Thyroid gland (tissue), 4 donors: ENCODE measurements at regions not wholly inside any gene's neighbourhood (a gene's known extent, or its start where the extent isn't known, plus 50 kb on each side); places are given as distances from the start of the nearest gene placed in this dataset.

Experiments used
- POLR2A ChIP-seq, 2 donors: fragments of 450-650 bp; IDR thresholded peaks; one replicate each; pipeline ENCODE4 v1.6.1; 2017; ENCODE audit warnings: antibody characterized with exemption in 2 of 2, mild to moderate bottlenecking in 2 of 2, moderate library complexity in 1 of 2
- TF ChIP-seq, protein P1 (sequence below), 6 experiments: fragments of 200-600 bp in 3 of 6; fragments of 450-650 bp in 3 of 6; sonication (generic) in 3 of 6; IDR thresholded peaks; one replicate each; pipeline ENCODE4 v1.5.1; 2016 to 2019; ENCODE audit warnings: antibody characterized with exemption in 6 of 6, mild to moderate bottlenecking in 2 of 6, inconsistent platforms in 1 of 6, moderate library complexity in 1 of 6

GRCh38 chr18:49697049-49697448 lies 116.3 kb downstream of the ACAA2 start:
- TF ChIP-seq, protein P1, sequence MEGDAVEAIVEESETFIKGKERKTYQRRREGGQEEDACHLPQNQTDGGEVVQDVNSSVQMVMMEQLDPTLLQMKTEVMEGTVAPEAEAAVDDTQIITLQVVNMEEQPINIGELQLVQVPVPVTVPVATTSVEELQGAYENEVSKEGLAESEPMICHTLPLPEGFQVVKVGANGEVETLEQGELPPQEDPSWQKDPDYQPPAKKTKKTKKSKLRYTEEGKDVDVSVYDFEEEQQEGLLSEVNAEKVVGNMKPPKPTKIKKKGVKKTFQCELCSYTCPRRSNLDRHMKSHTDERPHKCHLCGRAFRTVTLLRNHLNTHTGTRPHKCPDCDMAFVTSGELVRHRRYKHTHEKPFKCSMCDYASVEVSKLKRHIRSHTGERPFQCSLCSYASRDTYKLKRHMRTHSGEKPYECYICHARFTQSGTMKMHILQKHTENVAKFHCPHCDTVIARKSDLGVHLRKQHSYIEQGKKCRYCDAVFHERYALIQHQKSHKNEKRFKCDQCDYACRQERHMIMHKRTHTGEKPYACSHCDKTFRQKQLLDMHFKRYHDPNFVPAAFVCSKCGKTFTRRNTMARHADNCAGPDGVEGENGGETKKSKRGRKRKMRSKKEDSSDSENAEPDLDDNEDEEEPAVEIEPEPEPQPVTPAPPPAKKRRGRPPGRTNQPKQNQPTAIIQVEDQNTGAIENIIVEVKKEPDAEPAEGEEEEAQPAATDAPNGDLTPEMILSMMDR (IDR thresholded peaks at IDR 0.05), result no peak
- TF ChIP-seq POLR2A (IDR thresholded peaks at IDR 0.05), result no peak
